H1 (cell line): ENCODE measurements at regions not wholly inside any gene's neighbourhood (a gene's known extent, or its start where the extent isn't known, plus 50 kb on each side); places are given as distances from the start of the nearest gene placed in this dataset.
A peak's percentile ranks its signal among the peaks of the same experiment; 100 is the strongest.

ENCODE experiments used
- CTCF ChIA-PET: fragments of 300-600 bp; sonication (Branson Sonifier 250); formaldehyde crosslinking; loops from one replicate; lab custom pipeline; 2021; ENCODE audit not compliant: partially characterized antibody; lab: Charles Lee
- POLR2A ChIA-PET: fragments of 300-600 bp; sonication (Branson Sonifier 250); formaldehyde crosslinking; loops from one replicate; lab custom pipeline; 2021; ENCODE audit warnings: inconsistent platforms; ENCODE audit not compliant: partially characterized antibody; lab: Charles Lee
- DNase-seq, 2 experiments: peaks; one replicate each; pipeline versions ENCODE4 v3.0.0 to v3.0.0-alpha.2; 2010 to 2022; ENCODE audit warnings: low spot score in 2 of 2, low read depth in 1 of 2, mixed read lengths in 1 of 2
- FAIRE-seq: peaks from 2 replicates; lab custom pipeline; 2011; peaks lifted over from hg19 to GRCh38; lab: Jason Lieb, UNC
- H2AFZ ChIP-seq: 2 replicates; pipeline ENCODE4 v1.8.1; 2012; ENCODE audit warnings: low read length, inconsistent platforms
- H2AK5ac ChIP-seq: 2 replicates; pipeline ENCODE4 v1.6.1; 2013; ENCODE audit warnings: low read depth, low read length
- H2BK120ac ChIP-seq: replicated peaks from 2 replicates; pipeline ENCODE3; 2013; ENCODE audit warnings: low read depth, low read length, inconsistent platforms
- H2BK12ac ChIP-seq: 2 replicates; pipeline ENCODE4 v1.6.1; 2013; ENCODE audit warnings: low read depth, low read length
- H2BK15ac ChIP-seq: 2 replicates; pipeline ENCODE4 v1.6.1; 2013; ENCODE audit warnings: low read length
- H2BK20ac ChIP-seq: 2 replicates; pipeline ENCODE4 v1.6.1; 2013; ENCODE audit warnings: low read length
- H2BK5ac ChIP-seq: 2 replicates; pipeline ENCODE4 v1.6.1; 2013; ENCODE audit warnings: low read depth, low read length
- H3K14ac ChIP-seq: 2 replicates; pipeline ENCODE4 v1.6.1; 2013; ENCODE audit warnings: inconsistent platforms; ENCODE audit not compliant: insufficient read length
- H3K18ac ChIP-seq: 2 replicates; pipeline ENCODE4 v1.6.1; 2013; ENCODE audit warnings: low read length; ENCODE audit errors: extremely low read depth
- H3K23ac ChIP-seq: 2 replicates; pipeline ENCODE4 v1.6.1; 2013; ENCODE audit warnings: inconsistent platforms; ENCODE audit not compliant: insufficient read length
- H3K23me2 ChIP-seq: 2 replicates; pipeline ENCODE4 v1.6.1; 2013; ENCODE audit warnings: low read depth, low read length
- H3K27ac ChIP-seq: 2 replicates; pipeline ENCODE4 v1.6.1; 2011; ENCODE audit warnings: low read depth, low read length, inconsistent platforms
- H3K27me3 ChIP-seq, 4 experiments: replicated peaks in 1 of 4; 1 replicate in 1 of 4; 2 replicates in 3 of 4; pipeline versions ENCODE4 v1.6.1 to v1.8.1; 2011 to 2013; ENCODE audit warnings: low read length in 3 of 4, mild to moderate bottlenecking in 3 of 4, inconsistent platforms in 2 of 4, mixed read lengths in 2 of 4, moderate library complexity in 1 of 4; ENCODE audit not compliant: control insufficient read depth in 3 of 4, insufficient read depth in 3 of 4; ENCODE audit errors: extremely low read depth in 1 of 4
- H3K36me3 ChIP-seq, 4 experiments: 2 replicates each; pipeline versions ENCODE4 v1.6.1 to v1.8.1; 2011 to 2013; ENCODE audit warnings: mild to moderate bottlenecking in 4 of 4, low read length in 3 of 4, moderate library complexity in 2 of 4, control low read depth in 1 of 4, inconsistent platforms in 1 of 4; ENCODE audit not compliant: insufficient read depth in 4 of 4, control insufficient read depth in 2 of 4
- H3K4ac ChIP-seq: replicated peaks from 2 replicates; pipeline ENCODE3; 2013; ENCODE audit warnings: low read length, low read depth, mixed read lengths, inconsistent platforms; ENCODE audit not compliant: insufficient read length
- H3K4me1 ChIP-seq, 4 experiments: replicated peaks in 1 of 4; 1 replicate in 1 of 4; 2 replicates in 3 of 4; pipeline versions ENCODE4 v1.6.1 to v1.8.1; 2011 to 2013; ENCODE audit warnings: low read length in 3 of 4, inconsistent platforms in 2 of 4, mixed read lengths in 1 of 4; ENCODE audit not compliant: insufficient read depth in 4 of 4, control insufficient read depth in 3 of 4
- H3K4me2 ChIP-seq, 2 experiments: 2 replicates each; pipeline versions ENCODE4 v1.6.1 to v1.8.1; 2011 to 2013; ENCODE audit warnings: low read depth in 2 of 2, low read length in 2 of 2, control low read depth in 1 of 2, inconsistent platforms in 1 of 2, mild to moderate bottlenecking in 1 of 2; ENCODE audit not compliant: insufficient read depth in 1 of 2
- H3K4me3 ChIP-seq, 4 experiments: fragments of 200-600, 300-600 bp in 1 of 4; sonication (generic), shearing (Covaris generic), sonication (Bioruptor Twin) in 1 of 4; 2 replicates each; pipeline versions ENCODE4 v1.5.1 to v1.8.1; 2011 to 2016; ENCODE audit warnings: low read length in 4 of 4, low read depth in 3 of 4, control low read depth in 2 of 4, inconsistent platforms in 2 of 4, mild to moderate bottlenecking in 2 of 4, mixed read lengths in 1 of 4, moderate library complexity in 1 of 4; ENCODE audit not compliant: insufficient read depth in 2 of 4; ENCODE audit errors: extremely low read depth in 1 of 4
- H3K56ac ChIP-seq: replicated peaks from 2 replicates; pipeline ENCODE3; 2013; ENCODE audit warnings: low read depth, mild to moderate bottlenecking, mixed read lengths, low read length, inconsistent platforms; ENCODE audit not compliant: insufficient read length
- H3K79me1 ChIP-seq: 2 replicates; pipeline ENCODE4 v1.6.1; 2013; ENCODE audit warnings: low read depth, low read length, control low read depth
- H3K79me2 ChIP-seq, 2 experiments: 2 replicates each; pipeline versions ENCODE4 v1.6.1 to v1.8.1; 2012 to 2013; ENCODE audit warnings: low read length in 2 of 2, mild to moderate bottlenecking in 2 of 2, inconsistent platforms in 1 of 2; ENCODE audit not compliant: insufficient read depth in 2 of 2, control insufficient read depth in 1 of 2
- H3K9ac ChIP-seq, 4 experiments: replicated peaks in 1 of 4; 1 replicate in 1 of 4; 2 replicates in 3 of 4; pipeline versions ENCODE4 v1.6.1 to v1.8.1; 2011 to 2013; ENCODE audit warnings: low read depth in 3 of 4, low read length in 3 of 4, control low read depth in 2 of 4, mild to moderate bottlenecking in 2 of 4, moderate library complexity in 2 of 4, inconsistent platforms in 1 of 4; ENCODE audit errors: extremely low read depth in 1 of 4
- H3K9me3 ChIP-seq, 2 experiments: 2 replicates each; pipeline versions ENCODE4 v1.6.1 to v1.8.1; 2012 to 2013; ENCODE audit warnings: mild to moderate bottlenecking in 2 of 2, moderate library complexity in 2 of 2, control low read depth in 1 of 2, inconsistent platforms in 1 of 2, low read depth in 1 of 2, low read length in 1 of 2, mixed read lengths in 1 of 2; ENCODE audit not compliant: insufficient read depth in 2 of 2
- H4K20me1 ChIP-seq, 2 experiments: replicated peaks in 1 of 2; 2 replicates each; pipeline versions ENCODE3 to v1.8.1; 2011 to 2013; ENCODE audit warnings: inconsistent platforms in 2 of 2, low read length in 2 of 2, mild to moderate bottlenecking in 1 of 2; ENCODE audit not compliant: insufficient read depth in 2 of 2, control insufficient read depth in 1 of 2
- H4K5ac ChIP-seq: 2 replicates; pipeline ENCODE4 v1.6.1; 2013; ENCODE audit warnings: low read length, low read depth, mixed read lengths, inconsistent platforms; ENCODE audit not compliant: insufficient read length
- H4K8ac ChIP-seq: 2 replicates; pipeline ENCODE4 v1.8.0; 2013; ENCODE audit warnings: mild to moderate bottlenecking, moderate library complexity, low read length, inconsistent platforms; ENCODE audit not compliant: insufficient read depth; ENCODE audit errors: extremely low read depth
- H4K91ac ChIP-seq: replicated peaks from 2 replicates; pipeline ENCODE3; 2013; ENCODE audit warnings: low read length, mixed read lengths, inconsistent platforms; ENCODE audit not compliant: insufficient read length
- CBX8 ChIP-seq: fragments of 300-800, 300-1000 bp; sonication (generic); IDR thresholded peaks from 2 replicates; pipeline ENCODE4 v1.7.1; 2016; ENCODE audit warnings: low read depth, low read length, borderline replicate concordance
- EGR1 ChIP-seq: IDR thresholded peaks from 2 replicates; pipeline ENCODE4 v1.6.1; 2011; ENCODE audit warnings: low read depth, low read length, borderline replicate concordance
- KDM1A ChIP-seq: fragments of 200-600, 300-600 bp; sonication (generic); IDR thresholded peaks from 2 replicates; pipeline ENCODE4 v1.7.1; 2016; ENCODE audit warnings: mild to moderate bottlenecking, low read length, borderline replicate concordance
- RAD21 ChIP-seq, 2 experiments: IDR thresholded peaks in 1 of 2; conservative IDR thresholded peaks in 1 of 2; 2 replicates each; pipeline ENCODE4 v1.6.1; 2011; ENCODE audit warnings: low read depth in 2 of 2, low read length in 2 of 2, improper control_type of control experiment in 1 of 2, inconsistent platforms in 1 of 2, mild to moderate bottlenecking in 1 of 2, moderate library complexity in 1 of 2
- RBBP5 ChIP-seq: IDR thresholded peaks from 2 replicates; pipeline ENCODE4 v1.7.1; 2012; ENCODE audit warnings: low read depth, mild to moderate bottlenecking, inconsistent platforms, low read length, moderate library complexity, borderline replicate concordance
- TEAD4 ChIP-seq: IDR thresholded peaks from 2 replicates; pipeline ENCODE4 v1.6.1; 2012; ENCODE audit warnings: low read depth, low read length, inconsistent platforms, mixed read lengths
- whole genome bisulfite sequencing, 2 experiments: shearing (Covaris generic) in 1 of 2; methylation state at CpG; one replicate each; pipeline versions ENCODE4 v1.1.6 to v1.1.7; 2013 to 2015; ENCODE audit warnings: low lambda C conversion rate in 2 of 2, mixed read lengths in 2 of 2, inconsistent platforms in 1 of 2, low coverage in 1 of 2, missing lambda C conversion rate in 1 of 2; ENCODE audit not compliant: insufficient replicate concordance in 2 of 2, insufficient coverage in 1 of 2, insufficient read length in 1 of 2; ENCODE audit errors: extremely low coverage in 1 of 2, missing lambda C conversion rate in 1 of 2; 5-methylcytosine and 5-hydroxymethylcytosine counted together
- TF ChIP-seq, protein P1 (sequence below), 3 experiments: IDR thresholded peaks; 1 replicate in 2 of 3; 2 replicates in 1 of 3; pipeline versions ENCODE4 v1.5.1 to v1.6.1; 2011; ENCODE audit warnings: low read length in 3 of 3, mild to moderate bottlenecking in 3 of 3, inconsistent platforms in 2 of 3, low read depth in 1 of 3, moderate library complexity in 1 of 3; ENCODE audit not compliant: insufficient read depth in 1 of 3; ENCODE audit errors: control extremely low read depth in 1 of 3

DNA sequence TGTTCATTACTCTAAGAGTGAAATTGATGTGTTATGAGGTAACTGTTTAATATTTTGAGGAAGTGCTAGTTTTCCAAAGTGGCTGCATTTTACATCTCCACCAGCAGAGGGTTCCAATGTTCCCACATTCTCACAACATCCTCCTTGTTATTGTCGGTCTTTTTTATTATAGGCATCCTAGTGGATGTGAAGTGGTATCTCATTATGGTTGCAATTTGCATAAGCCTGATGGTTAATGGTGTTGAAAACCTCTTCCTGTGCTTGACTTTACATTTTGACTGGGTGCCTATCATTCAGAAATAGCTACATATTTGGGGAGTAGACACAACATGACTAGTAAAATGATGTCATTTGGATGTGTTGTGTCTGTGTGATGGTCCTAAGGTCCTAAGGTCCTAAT lies 143.6 kb downstream of the MRPS30 start:
- Histone ChIP-seq H2BK120ac (no peak overlapping the region), H4K5ac (no peak overlapping the region), H3K9ac (no peak overlapping the region), H4K8ac (no peak overlapping the region), H3K27ac (no peak overlapping the region), H3K14ac (no peak overlapping the region), H2BK5ac (no peak overlapping the region), H2AFZ (no peak overlapping the region), H4K91ac (no peak overlapping the region), H3K36me3 (no peaks in the 10 kb centered on the region), H3K79me1 (no peaks in the 10 kb centered on the region), H3K4me2 (no peak overlapping the region), H3K4me3 (no peak overlapping the region), H3K9me3 (no peaks in the 10 kb centered on the region), H3K23me2 (no peaks in the 10 kb centered on the region; the same call in 1 of the 2 replicates), H3K4ac (no peak overlapping the region), H4K20me1 (no peaks in the 10 kb centered on the region), H3K56ac (no peak overlapping the region), H3K23ac (no peak overlapping the region), H2AK5ac (no peak overlapping the region), H3K18ac (no peak overlapping the region), H2BK12ac (no peak overlapping the region), H3K27me3 (no peaks in the 10 kb centered on the region), H2BK15ac (no peak overlapping the region), H3K4me1 (no peaks in the 10 kb centered on the region), H3K79me2 (no peaks in the 10 kb centered on the region), H2BK20ac (no peak overlapping the region)
- 52% methylated on average over 1 of the region's 1 CpG; no CpG with 5 or more reads in 1 of the 2 experiments for WGBS, 2 experiments
- DNase-seq (no peak), FAIRE-seq (peak; percentile 79)
- TF ChIP-seq EGR1, result no peak
- TF ChIP-seq CBX8, result no peak
- TF ChIP-seq, protein P1, sequence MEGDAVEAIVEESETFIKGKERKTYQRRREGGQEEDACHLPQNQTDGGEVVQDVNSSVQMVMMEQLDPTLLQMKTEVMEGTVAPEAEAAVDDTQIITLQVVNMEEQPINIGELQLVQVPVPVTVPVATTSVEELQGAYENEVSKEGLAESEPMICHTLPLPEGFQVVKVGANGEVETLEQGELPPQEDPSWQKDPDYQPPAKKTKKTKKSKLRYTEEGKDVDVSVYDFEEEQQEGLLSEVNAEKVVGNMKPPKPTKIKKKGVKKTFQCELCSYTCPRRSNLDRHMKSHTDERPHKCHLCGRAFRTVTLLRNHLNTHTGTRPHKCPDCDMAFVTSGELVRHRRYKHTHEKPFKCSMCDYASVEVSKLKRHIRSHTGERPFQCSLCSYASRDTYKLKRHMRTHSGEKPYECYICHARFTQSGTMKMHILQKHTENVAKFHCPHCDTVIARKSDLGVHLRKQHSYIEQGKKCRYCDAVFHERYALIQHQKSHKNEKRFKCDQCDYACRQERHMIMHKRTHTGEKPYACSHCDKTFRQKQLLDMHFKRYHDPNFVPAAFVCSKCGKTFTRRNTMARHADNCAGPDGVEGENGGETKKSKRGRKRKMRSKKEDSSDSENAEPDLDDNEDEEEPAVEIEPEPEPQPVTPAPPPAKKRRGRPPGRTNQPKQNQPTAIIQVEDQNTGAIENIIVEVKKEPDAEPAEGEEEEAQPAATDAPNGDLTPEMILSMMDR (IDR thresholded peaks at IDR 0.05; ENCODE audit: control extremely low read depth in 1 of 3, insufficient read depth in 1 of 3, low read depth in 1 of 3, low read length in 3 of 3), result peak in 2 of 3 experiments; percentile 72 to 73; a peak in 3 of 4 replicates
- TF ChIP-seq KDM1A, result peak; percentile 63; the same call in 1 of the 2 replicates
- no peak for TF ChIP-seq RBBP5
- 0 out of 2 replicates have a peak, but pooled peaks have one; percentile 9 for TF ChIP-seq TEAD4
- peak; percentile 76 to 79 for TF ChIP-seq RAD21 (IDR thresholded peaks at IDR 0.05 in 1 of 2, conservative IDR thresholded peaks at IDR 0.05 in 1 of 2; ENCODE audit: low read depth in 2 of 2, low read length in 2 of 2)
- ChIA-PET CTCF (interaction anchor here (0.6 to 2.7 kb wide), 29 partner anchors 8 to 745 kb away, joined by 3 to 14 read pairs (median 3); partner anchors contain the start of gene HCN1), POLR2A (no interaction called here)
